ENCODE measurements at regions not wholly inside any gene's neighbourhood (a gene's known extent, or its start where the extent isn't known, plus 50 kb on each side); places are given as distances from the start of the nearest gene placed in this dataset.

- no peak for TF ChIP-seq CTCF (IDR thresholded peaks at IDR 0.05; ENCODE audit: poor library complexity, severe bottlenecking)
- no peak for TF ChIP-seq EZH2 (IDR thresholded peaks at IDR 0.05; ENCODE audit: borderline replicate concordance, insufficient read depth, low read length, poor library complexity, severe bottlenecking)
- TF ChIP-seq EP300 (conservative IDR thresholded peaks at IDR 0.05; ENCODE audit: poor library complexity, severe bottlenecking) = no peak
- no peak for TF ChIP-seq REST (IDR thresholded peaks at IDR 0.05; ENCODE audit: borderline replicate concordance)
- TF ChIP-seq TAF1 (IDR thresholded peaks at IDR 0.05; ENCODE audit: low read depth) = no peak
- no peak for TF ChIP-seq SMC3 (conservative IDR thresholded peaks at IDR 0.05; ENCODE audit: poor library complexity)
- no peak for TF ChIP-seq POLR2AphosphoS5 (IDR thresholded peaks at IDR 0.05)
These were observed 123.8 kb downstream of the HSD17B3 start for GRCh38 chr9:96178153-96178552.

All from neural cell (in vitro differentiated cells).